GM23338 (cell line): ENCODE measurements at regions not wholly inside any gene's neighbourhood (a gene's known extent, or its start where the extent isn't known, plus 50 kb on each side); places are given as distances from the start of the nearest gene placed in this dataset.

Experiments used
- ATAC-seq: fragments of 200-7000 bp; cut with Tn5 transposase; 3 replicates; pipeline ENCODE4 v1.9.1; 2020
- DNase-seq: peaks from one replicate; pipeline ENCODE4 v3.0.0-alpha.2; 2015; ENCODE audit warnings: low spot score
- H2AFZ ChIP-seq: fragments of 200-600 bp; sonication (generic); 2 replicates; pipeline ENCODE4 v1.8.0; 2016; ENCODE audit warnings: antibody characterized with exemption, mild to moderate bottlenecking, moderate library complexity
- H3F3A ChIP-seq: fragments of 200-600 bp; sonication (generic); replicated peaks from 2 replicates; pipeline ENCODE4 v1.8.0; 2017; ENCODE audit warnings: antibody characterized with exemption, mixed run types, low read depth
- H3K27ac ChIP-seq: fragments of 200-600 bp; sonication (generic); 2 replicates; pipeline ENCODE4 v1.6.1; 2016; ENCODE audit warnings: low read depth
- H3K27me3 ChIP-seq: fragments of 200-600 bp; sonication (generic); 2 replicates; pipeline ENCODE4 v1.8.0; 2016; ENCODE audit warnings: mild to moderate bottlenecking, mixed run types, moderate library complexity; ENCODE audit not compliant: insufficient read depth
- H3K36me3 ChIP-seq: fragments of 200-600 bp; sonication (generic); 2 replicates; pipeline ENCODE4 v1.8.0; 2016; ENCODE audit warnings: mild to moderate bottlenecking; ENCODE audit not compliant: insufficient read depth
- H3K4me1 ChIP-seq: fragments of 200-600 bp; sonication (generic); 2 replicates; pipeline ENCODE4 v1.8.0; 2016; ENCODE audit warnings: mild to moderate bottlenecking, moderate library complexity; ENCODE audit not compliant: insufficient read depth
- H3K4me2 ChIP-seq: fragments of 200-600 bp; sonication (generic); 2 replicates; pipeline ENCODE4 v1.7.1; 2017; ENCODE audit warnings: mixed run types
- H3K4me3 ChIP-seq: fragments of 200-600 bp; sonication (generic); 2 replicates; pipeline ENCODE4 v1.6.1; 2016; ENCODE audit warnings: mixed run types
- H3K79me2 ChIP-seq: fragments of 200-600 bp; sonication (generic); replicated peaks from 2 replicates; pipeline ENCODE4 v1.8.0; 2017; ENCODE audit warnings: mild to moderate bottlenecking; ENCODE audit not compliant: insufficient read depth
- H3K9me2 ChIP-seq: fragments of 200-600 bp; sonication (generic); 2 replicates; pipeline ENCODE4 v1.8.0; 2017; ENCODE audit not compliant: insufficient read depth
- H4K20me1 ChIP-seq: fragments of 200-600 bp; sonication (generic); replicated peaks from 2 replicates; pipeline ENCODE4 v1.8.0; 2017; ENCODE audit warnings: mild to moderate bottlenecking; ENCODE audit not compliant: insufficient read depth
- H3K27ac Mint-ChIP-seq: 2 replicates; pipeline ENCODE4 v1.8.0; 2020; ENCODE audit warnings: inconsistent platforms, mild to moderate bottlenecking, moderate library complexity, mixed read lengths
- H3K27me3 Mint-ChIP-seq: 3 replicates; pipeline ENCODE4 v1.8.0; 2022; ENCODE audit warnings: low read depth, mild to moderate bottlenecking, moderate library complexity, mixed read lengths, inconsistent platforms; ENCODE audit not compliant: insufficient read depth, poor library complexity
- H3K36me3 Mint-ChIP-seq: 3 replicates; pipeline ENCODE4 v1.8.0; 2021; ENCODE audit warnings: low read depth, mild to moderate bottlenecking, inconsistent platforms, moderate library complexity, mixed read lengths
- H3K4me1 Mint-ChIP-seq: 3 replicates; pipeline ENCODE4 v1.8.0; 2020; ENCODE audit warnings: mild to moderate bottlenecking, inconsistent platforms, mixed read lengths
- H3K4me3 Mint-ChIP-seq: 3 replicates; pipeline ENCODE4 v1.8.0; 2021; ENCODE audit warnings: moderate library complexity, mild to moderate bottlenecking, inconsistent platforms, mixed read lengths
- H3K9me3 Mint-ChIP-seq: 3 replicates; pipeline ENCODE4 v1.8.0; 2020; ENCODE audit warnings: moderate library complexity, mild to moderate bottlenecking, inconsistent platforms, mixed read lengths
- EZH2 ChIP-seq: fragments of 200-600 bp; sonication (generic); IDR thresholded peaks from one replicate; pipeline ENCODE4 v1.8.0; 2017; ENCODE audit warnings: antibody characterized with exemption, mild to moderate bottlenecking, low read depth; ENCODE audit not compliant: unreplicated experiment
- EZH2phosphoT487 ChIP-seq: fragments of 200-600 bp; sonication (generic); IDR thresholded peaks from one replicate; pipeline ENCODE4 v1.8.1; 2018; ENCODE audit warnings: antibody characterized with exemption; ENCODE audit not compliant: unreplicated experiment
- JUNB ChIP-seq: IDR thresholded peaks from one replicate; pipeline ENCODE4 v1.6.1; 2016; ENCODE audit warnings: antibody characterized with exemption; ENCODE audit not compliant: unreplicated experiment
- NANOG ChIP-seq: IDR thresholded peaks from 2 replicates; pipeline ENCODE4 v1.6.1; 2016; ENCODE audit warnings: antibody characterized with exemption, borderline replicate concordance
- STAT1 ChIP-seq: IDR thresholded peaks from one replicate; pipeline ENCODE4 v1.6.1; 2016; ENCODE audit warnings: antibody characterized with exemption; ENCODE audit not compliant: unreplicated experiment
- ZNF114 ChIP-seq: fragments of 250-450 bp; sonication (Bioruptor Pico); IDR thresholded peaks from 2 replicates; pipeline ENCODE4 v1.5.0; 2020; ENCODE audit warnings: mild to moderate bottlenecking, moderate library complexity
- TF ChIP-seq, protein P1 (sequence below): IDR thresholded peaks from one replicate; pipeline ENCODE4 v1.6.1; 2018; ENCODE audit warnings: antibody characterized with exemption; ENCODE audit not compliant: unreplicated experiment
- TF ChIP-seq, protein P2 (sequence below), 2 experiments: fragments of 200-600 bp in 1 of 2; sonication (generic) in 1 of 2; conservative IDR thresholded peaks; 2 replicates each; pipeline versions ENCODE4 v1.5.1 to v1.6.1; 2016 to 2017; ENCODE audit warnings: antibody characterized with exemption in 2 of 2, low read depth in 2 of 2, mild to moderate bottlenecking in 2 of 2, moderate library complexity in 1 of 2
- TF ChIP-seq, protein P3 (sequence below): IDR thresholded peaks from 2 replicates; pipeline ENCODE4 v1.6.1; 2016; ENCODE audit warnings: antibody characterized with exemption

DNA sequence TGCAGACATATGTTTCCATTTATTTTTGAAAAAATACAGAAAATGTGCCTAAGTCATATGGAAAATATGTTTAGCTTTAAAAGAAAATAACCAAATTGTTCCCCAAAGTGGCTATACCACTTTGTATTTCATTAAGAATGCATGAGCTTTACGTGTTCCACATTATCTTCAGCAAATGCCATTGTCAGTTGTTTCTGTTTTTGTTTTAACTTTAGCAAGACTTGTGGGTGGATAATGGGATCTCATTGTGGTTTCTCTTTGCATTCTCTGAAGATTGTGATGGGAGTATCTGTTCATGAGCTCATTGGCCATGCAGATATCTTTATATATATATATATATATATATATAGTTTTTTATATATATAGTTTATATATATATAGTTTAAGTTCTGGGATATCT, 181.5 kb downstream of the CCER1 start:
- DNase-seq = no peak
- Histone ChIP-seq H3K4me1 (no peaks in the 10 kb centered on the region), H4K20me1 (no peaks in the 10 kb centered on the region), H3K36me3 (no peaks in the 10 kb centered on the region), H3K27ac (no peak overlapping the region), H3K27me3 (no peaks in the 10 kb centered on the region), H3K4me3 (no peak overlapping the region), H3K9me2 (peaks cover 11% of the 10 kb centered on the region; the same call in 1 of the 2 replicates), H3F3A (no peaks in the 10 kb centered on the region), H2AFZ (no peak overlapping the region), H3K4me2 (no peak overlapping the region), H3K79me2 (no peaks in the 10 kb centered on the region)
- Mint-ChIP-seq H3K27me3 (no peaks in the 10 kb centered on the region), H3K27ac (no peak overlapping the region), H3K4me3 (no peak overlapping the region), H3K9me3 (peaks cover 8% of the 10 kb centered on the region), H3K4me1 (peaks cover 3% of the 10 kb centered on the region; the same call in 1 of the 3 replicates), H3K36me3 (peaks cover 3% of the 10 kb centered on the region; the same call in 1 of the 3 replicates)
- ATAC-seq = no peak
- TF ChIP-seq, protein P1, sequence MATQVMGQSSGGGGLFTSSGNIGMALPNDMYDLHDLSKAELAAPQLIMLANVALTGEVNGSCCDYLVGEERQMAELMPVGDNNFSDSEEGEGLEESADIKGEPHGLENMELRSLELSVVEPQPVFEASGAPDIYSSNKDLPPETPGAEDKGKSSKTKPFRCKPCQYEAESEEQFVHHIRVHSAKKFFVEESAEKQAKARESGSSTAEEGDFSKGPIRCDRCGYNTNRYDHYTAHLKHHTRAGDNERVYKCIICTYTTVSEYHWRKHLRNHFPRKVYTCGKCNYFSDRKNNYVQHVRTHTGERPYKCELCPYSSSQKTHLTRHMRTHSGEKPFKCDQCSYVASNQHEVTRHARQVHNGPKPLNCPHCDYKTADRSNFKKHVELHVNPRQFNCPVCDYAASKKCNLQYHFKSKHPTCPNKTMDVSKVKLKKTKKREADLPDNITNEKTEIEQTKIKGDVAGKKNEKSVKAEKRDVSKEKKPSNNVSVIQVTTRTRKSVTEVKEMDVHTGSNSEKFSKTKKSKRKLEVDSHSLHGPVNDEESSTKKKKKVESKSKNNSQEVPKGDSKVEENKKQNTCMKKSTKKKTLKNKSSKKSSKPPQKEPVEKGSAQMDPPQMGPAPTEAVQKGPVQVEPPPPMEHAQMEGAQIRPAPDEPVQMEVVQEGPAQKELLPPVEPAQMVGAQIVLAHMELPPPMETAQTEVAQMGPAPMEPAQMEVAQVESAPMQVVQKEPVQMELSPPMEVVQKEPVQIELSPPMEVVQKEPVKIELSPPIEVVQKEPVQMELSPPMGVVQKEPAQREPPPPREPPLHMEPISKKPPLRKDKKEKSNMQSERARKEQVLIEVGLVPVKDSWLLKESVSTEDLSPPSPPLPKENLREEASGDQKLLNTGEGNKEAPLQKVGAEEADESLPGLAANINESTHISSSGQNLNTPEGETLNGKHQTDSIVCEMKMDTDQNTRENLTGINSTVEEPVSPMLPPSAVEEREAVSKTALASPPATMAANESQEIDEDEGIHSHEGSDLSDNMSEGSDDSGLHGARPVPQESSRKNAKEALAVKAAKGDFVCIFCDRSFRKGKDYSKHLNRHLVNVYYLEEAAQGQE = no peak
- no peak for TF ChIP-seq JUNB

DNA sequence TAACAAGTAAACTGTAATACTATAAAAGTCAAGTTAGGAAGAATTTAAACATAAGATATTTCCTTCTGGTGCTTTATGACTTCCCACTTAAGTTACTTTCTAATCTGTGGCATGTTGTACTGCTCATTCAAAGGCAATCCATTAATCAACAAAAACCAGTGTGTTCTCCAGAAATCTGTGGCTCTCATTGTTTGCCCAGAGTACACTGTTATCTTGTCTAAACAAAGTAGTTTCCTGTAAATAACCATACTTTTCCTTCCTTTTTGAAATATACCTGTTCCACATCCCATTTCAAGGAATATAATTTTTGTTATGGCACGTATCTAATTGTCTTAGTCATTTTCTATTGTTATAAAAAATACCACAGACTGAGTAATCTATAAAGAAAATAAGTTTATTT, 184.1 kb downstream of the CCER1 start:
- Mint-ChIP-seq H3K4me3 (no peak overlapping the region), H3K27me3 (no peaks in the 10 kb centered on the region), H3K9me3 (no peaks in the 10 kb centered on the region; the same call in 1 of the 3 replicates), H3K36me3 (no peaks in the 10 kb centered on the region), H3K4me1 (peaks cover 3% of the 10 kb centered on the region; the same call in 1 of the 3 replicates), H3K27ac (no peak overlapping the region)
- no peaks in the 10 kb centered on the region for H3K4me1 ChIP-seq
- no peak overlapping the region for H3K4me3 ChIP-seq
- no peaks in the 10 kb centered on the region for H4K20me1 ChIP-seq
- no peak overlapping the region for H2AFZ ChIP-seq
- ATAC-seq (no peak), DNase-seq (no peak)
- H3F3A ChIP-seq = no peaks in the 10 kb centered on the region
- H3K4me2 ChIP-seq = no peak overlapping the region
- peaks cover 8% of the 10 kb centered on the region; the same call in 1 of the 2 replicates for H3K9me2 ChIP-seq
- no peaks in the 10 kb centered on the region for H3K79me2 ChIP-seq
- H3K27ac ChIP-seq = no peak overlapping the region
- H3K27me3 ChIP-seq = no peaks in the 10 kb centered on the region
- no peaks in the 10 kb centered on the region for H3K36me3 ChIP-seq
- TF ChIP-seq, protein P1 = no peak
- TF ChIP-seq, protein P2, sequence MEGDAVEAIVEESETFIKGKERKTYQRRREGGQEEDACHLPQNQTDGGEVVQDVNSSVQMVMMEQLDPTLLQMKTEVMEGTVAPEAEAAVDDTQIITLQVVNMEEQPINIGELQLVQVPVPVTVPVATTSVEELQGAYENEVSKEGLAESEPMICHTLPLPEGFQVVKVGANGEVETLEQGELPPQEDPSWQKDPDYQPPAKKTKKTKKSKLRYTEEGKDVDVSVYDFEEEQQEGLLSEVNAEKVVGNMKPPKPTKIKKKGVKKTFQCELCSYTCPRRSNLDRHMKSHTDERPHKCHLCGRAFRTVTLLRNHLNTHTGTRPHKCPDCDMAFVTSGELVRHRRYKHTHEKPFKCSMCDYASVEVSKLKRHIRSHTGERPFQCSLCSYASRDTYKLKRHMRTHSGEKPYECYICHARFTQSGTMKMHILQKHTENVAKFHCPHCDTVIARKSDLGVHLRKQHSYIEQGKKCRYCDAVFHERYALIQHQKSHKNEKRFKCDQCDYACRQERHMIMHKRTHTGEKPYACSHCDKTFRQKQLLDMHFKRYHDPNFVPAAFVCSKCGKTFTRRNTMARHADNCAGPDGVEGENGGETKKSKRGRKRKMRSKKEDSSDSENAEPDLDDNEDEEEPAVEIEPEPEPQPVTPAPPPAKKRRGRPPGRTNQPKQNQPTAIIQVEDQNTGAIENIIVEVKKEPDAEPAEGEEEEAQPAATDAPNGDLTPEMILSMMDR (conservative IDR thresholded peaks at IDR 0.05; ENCODE audit: low read depth in 2 of 2) = no peak
- TF ChIP-seq NANOG (no peak), ZNF114 (CRISPR knock-in tag) (no peak), STAT1 (no peak), EZH2 (no peak), EZH2phosphoT487 (no peak)
- TF ChIP-seq, protein P3, sequence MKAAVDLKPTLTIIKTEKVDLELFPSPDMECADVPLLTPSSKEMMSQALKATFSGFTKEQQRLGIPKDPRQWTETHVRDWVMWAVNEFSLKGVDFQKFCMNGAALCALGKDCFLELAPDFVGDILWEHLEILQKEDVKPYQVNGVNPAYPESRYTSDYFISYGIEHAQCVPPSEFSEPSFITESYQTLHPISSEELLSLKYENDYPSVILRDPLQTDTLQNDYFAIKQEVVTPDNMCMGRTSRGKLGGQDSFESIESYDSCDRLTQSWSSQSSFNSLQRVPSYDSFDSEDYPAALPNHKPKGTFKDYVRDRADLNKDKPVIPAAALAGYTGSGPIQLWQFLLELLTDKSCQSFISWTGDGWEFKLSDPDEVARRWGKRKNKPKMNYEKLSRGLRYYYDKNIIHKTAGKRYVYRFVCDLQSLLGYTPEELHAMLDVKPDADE = no peak
